ENCODE measurements at regions not wholly inside any gene's neighbourhood (a gene's known extent, or its start where the extent isn't known, plus 50 kb on each side); places are given as distances from the start of the nearest gene placed in this dataset.

- no peaks in the 10 kb centered on the region for H3K9me3 ChIP-seq
- 82% methylated on average over 1 of the region's 1 CpG for WGBS
- no peaks in the 10 kb centered on the region for H3K4me1 ChIP-seq
- DNase-seq (ENCODE audit: low spot score in 2 of 2): no peak
- H3K36me3 ChIP-seq: no peaks in the 10 kb centered on the region
- H3K27ac ChIP-seq: no peak overlapping the region
- no peak for TF ChIP-seq POLR2A (IDR thresholded peaks at IDR 0.05)
- TF ChIP-seq POLR2AphosphoS5 (IDR thresholded peaks at IDR 0.05): no peak
- no peak for TF ChIP-seq EP300 (IDR thresholded peaks at IDR 0.05)
- TF ChIP-seq CTCF (IDR thresholded peaks at IDR 0.05): no peak
- H3K27me3 ChIP-seq: no peaks in the 10 kb centered on the region
- no peak overlapping the region for H3K4me3 ChIP-seq
Measured at GRCh38 chr10:111425459-111425858, 348.6 kb downstream of the ADRA2A start.

- Histone ChIP-seq H3K4me1 (peaks cover 4% of the 10 kb centered on the region), H3K9me3 (no peaks in the 10 kb centered on the region), H3K27ac (no peak overlapping the region), H3K36me3 (no peaks in the 10 kb centered on the region), H3K27me3 (no peaks in the 10 kb centered on the region), H3K4me3 (no peak overlapping the region)
- no peak for TF ChIP-seq CTCF (IDR thresholded peaks at IDR 0.05)
- TF ChIP-seq POLR2AphosphoS5 (IDR thresholded peaks at IDR 0.05): no peak
- no peak for TF ChIP-seq EP300 (IDR thresholded peaks at IDR 0.05)
- TF ChIP-seq POLR2A (IDR thresholded peaks at IDR 0.05): no peak
- WGBS: 75% methylated on average over 3 of the region's 3 CpGs
- no peak for DNase-seq (ENCODE audit: low spot score in 2 of 2)
Measured at GRCh38 chr10:111429288-111430028, 352.6 kb downstream of the ADRA2A start.

GRCh38 chr10:111430070-111430469 is 353.2 kb downstream of the ADRA2A start:
- Histone ChIP-seq H3K27ac (no peak overlapping the region), H3K4me1 (peaks cover 4% of the 10 kb centered on the region), H3K9me3 (no peaks in the 10 kb centered on the region), H3K4me3 (no peak overlapping the region), H3K36me3 (no peaks in the 10 kb centered on the region), H3K27me3 (no peaks in the 10 kb centered on the region)
- no peak for DNase-seq (ENCODE audit: low spot score in 2 of 2)
- TF ChIP-seq EP300 (IDR thresholded peaks at IDR 0.05) (no peak), POLR2AphosphoS5 (IDR thresholded peaks at IDR 0.05) (no peak), POLR2A (IDR thresholded peaks at IDR 0.05) (no peak)
- WGBS: 78% methylated on average over 1 of the region's 1 CpG

GRCh38 chr10:111432588-111432987 is 355.8 kb downstream of the ADRA2A start:
- Histone ChIP-seq H3K4me1 (peaks cover 4% of the 10 kb centered on the region), H3K9me3 (no peaks in the 10 kb centered on the region), H3K4me3 (no peak overlapping the region), H3K36me3 (no peaks in the 10 kb centered on the region), H3K27me3 (no peaks in the 10 kb centered on the region), H3K27ac (no peak overlapping the region)
- no peak for DNase-seq (ENCODE audit: low spot score in 2 of 2)
- no peak for TF ChIP-seq EP300 (IDR thresholded peaks at IDR 0.05)
- TF ChIP-seq POLR2AphosphoS5 (IDR thresholded peaks at IDR 0.05): no peak
- TF ChIP-seq POLR2A (IDR thresholded peaks at IDR 0.05): no peak
- no peak for TF ChIP-seq CTCF (IDR thresholded peaks at IDR 0.05)

- H3K4me3 ChIP-seq: no peak overlapping the region
- TF ChIP-seq EP300 (IDR thresholded peaks at IDR 0.05) (no peak), POLR2A (IDR thresholded peaks at IDR 0.05) (no peak), CTCF (IDR thresholded peaks at IDR 0.05) (no peak), POLR2AphosphoS5 (IDR thresholded peaks at IDR 0.05) (no peak)
- H3K9me3 ChIP-seq: no peaks in the 10 kb centered on the region
- H3K4me1 ChIP-seq: peaks cover 7% of the 10 kb centered on the region
- H3K36me3 ChIP-seq: no peaks in the 10 kb centered on the region
- H3K27me3 ChIP-seq: no peaks in the 10 kb centered on the region
- WGBS: 88% methylated on average over 1 of the region's 1 CpG
- no peak overlapping the region for H3K27ac ChIP-seq
- no peak for DNase-seq (ENCODE audit: low spot score in 2 of 2)
Measured at GRCh38 chr10:111435871-111436270, 359.0 kb downstream of the ADRA2A start.
